ENCODE measurements at regions not wholly inside any gene's neighbourhood (a gene's known extent, or its start where the extent isn't known, plus 50 kb on each side); places are given as distances from the start of the nearest gene placed in this dataset.

DNA sequence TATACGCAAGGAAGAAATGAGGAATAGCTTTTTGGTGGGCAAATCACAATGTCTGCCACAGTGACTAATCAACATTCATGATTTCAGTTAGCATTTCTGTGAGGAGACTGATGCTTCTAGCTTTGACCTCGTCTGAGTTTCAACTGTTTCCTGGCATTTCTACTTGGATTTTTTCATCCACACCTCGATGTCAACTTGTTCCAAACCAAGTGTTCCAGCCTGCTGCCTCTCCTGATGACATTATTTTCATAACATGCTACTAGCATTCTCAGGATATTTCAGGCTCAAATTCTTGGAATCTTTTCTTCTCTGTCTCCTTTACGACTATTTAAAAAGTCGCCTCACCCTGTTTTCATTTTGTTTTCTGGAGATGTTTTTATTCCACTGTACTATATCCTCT, 90.3 kb upstream of the TEX13D start:
- TF ChIP-seq PPARA (CRISPR knock-in tag; IDR thresholded peaks at IDR 0.05; ENCODE audit: borderline replicate concordance): no peak
- no peak for TF ChIP-seq SNAI2 (CRISPR knock-in tag; IDR thresholded peaks at IDR 0.05)
- no peak for TF ChIP-seq GLIS3 (CRISPR knock-in tag; IDR thresholded peaks at IDR 0.05)
- TF ChIP-seq, protein P1, sequence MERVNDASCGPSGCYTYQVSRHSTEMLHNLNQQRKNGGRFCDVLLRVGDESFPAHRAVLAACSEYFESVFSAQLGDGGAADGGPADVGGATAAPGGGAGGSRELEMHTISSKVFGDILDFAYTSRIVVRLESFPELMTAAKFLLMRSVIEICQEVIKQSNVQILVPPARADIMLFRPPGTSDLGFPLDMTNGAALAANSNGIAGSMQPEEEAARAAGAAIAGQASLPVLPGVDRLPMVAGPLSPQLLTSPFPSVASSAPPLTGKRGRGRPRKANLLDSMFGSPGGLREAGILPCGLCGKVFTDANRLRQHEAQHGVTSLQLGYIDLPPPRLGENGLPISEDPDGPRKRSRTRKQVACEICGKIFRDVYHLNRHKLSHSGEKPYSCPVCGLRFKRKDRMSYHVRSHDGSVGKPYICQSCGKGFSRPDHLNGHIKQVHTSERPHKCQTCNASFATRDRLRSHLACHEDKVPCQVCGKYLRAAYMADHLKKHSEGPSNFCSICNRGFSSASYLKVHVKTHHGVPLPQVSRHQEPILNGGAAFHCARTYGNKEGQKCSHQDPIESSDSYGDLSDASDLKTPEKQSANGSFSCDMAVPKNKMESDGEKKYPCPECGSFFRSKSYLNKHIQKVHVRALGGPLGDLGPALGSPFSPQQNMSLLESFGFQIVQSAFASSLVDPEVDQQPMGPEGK (CRISPR knock-in tag; IDR thresholded peaks at IDR 0.05; ENCODE audit: borderline replicate concordance): no peak
- no peak for TF ChIP-seq ISL1 (CRISPR knock-in tag; IDR thresholded peaks at IDR 0.05)
- TF ChIP-seq CSDC2 (CRISPR knock-in tag; IDR thresholded peaks at IDR 0.05): no peak
- TF ChIP-seq, protein P2, sequence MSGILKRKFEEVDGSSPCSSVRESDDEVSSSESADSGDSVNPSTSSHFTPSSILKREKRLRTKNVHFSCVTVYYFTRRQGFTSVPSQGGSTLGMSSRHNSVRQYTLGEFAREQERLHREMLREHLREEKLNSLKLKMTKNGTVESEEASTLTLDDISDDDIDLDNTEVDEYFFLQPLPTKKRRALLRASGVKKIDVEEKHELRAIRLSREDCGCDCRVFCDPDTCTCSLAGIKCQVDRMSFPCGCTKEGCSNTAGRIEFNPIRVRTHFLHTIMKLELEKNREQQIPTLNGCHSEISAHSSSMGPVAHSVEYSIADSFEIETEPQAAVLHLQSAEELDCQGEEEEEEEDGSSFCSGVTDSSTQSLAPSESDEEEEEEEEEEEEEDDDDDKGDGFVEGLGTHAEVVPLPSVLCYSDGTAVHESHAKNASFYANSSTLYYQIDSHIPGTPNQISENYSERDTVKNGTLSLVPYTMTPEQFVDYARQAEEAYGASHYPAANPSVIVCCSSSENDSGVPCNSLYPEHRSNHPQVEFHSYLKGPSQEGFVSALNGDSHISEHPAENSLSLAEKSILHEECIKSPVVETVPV (CRISPR knock-in tag; IDR thresholded peaks at IDR 0.05): no peak
- no peak for TF ChIP-seq ZNF8 (CRISPR knock-in tag; IDR thresholded peaks at IDR 0.05)
- no peak for TF ChIP-seq TCF4 (CRISPR knock-in tag; IDR thresholded peaks at IDR 0.05; ENCODE audit: borderline replicate concordance)
- ATAC-seq: no peak

DNA sequence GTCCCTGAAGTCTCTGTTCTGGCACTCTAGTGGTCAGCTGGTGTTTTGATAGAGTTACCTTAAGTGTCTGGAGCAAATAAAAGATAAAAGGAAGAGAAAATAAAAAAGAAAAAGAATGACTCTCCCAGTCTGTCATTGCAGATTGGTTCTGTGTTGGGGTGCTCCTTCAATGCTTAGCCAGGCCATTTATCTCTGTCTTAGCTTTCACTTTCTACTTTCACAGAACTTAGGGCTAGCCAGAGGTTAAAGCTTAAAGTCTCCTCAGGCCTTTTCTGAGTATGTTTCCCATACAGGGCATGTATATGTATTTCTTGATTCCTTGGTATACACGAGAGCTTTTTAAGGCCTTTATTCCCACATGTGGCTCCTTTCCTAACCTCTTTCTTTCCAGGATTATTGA, 83.1 kb upstream of the TEX13D start:
- TF ChIP-seq ZFP3 (CRISPR knock-in tag; IDR thresholded peaks at IDR 0.05) (no peak), PPARA (CRISPR knock-in tag; IDR thresholded peaks at IDR 0.05; ENCODE audit: borderline replicate concordance) (no peak), ESRRG (CRISPR knock-in tag; IDR thresholded peaks at IDR 0.05) (no peak), TOX (CRISPR knock-in tag; IDR thresholded peaks at IDR 0.05; ENCODE audit: borderline replicate concordance) (no peak), RARB (CRISPR knock-in tag; IDR thresholded peaks at IDR 0.05) (no peak), ISL1 (CRISPR knock-in tag; IDR thresholded peaks at IDR 0.05) (no peak), BACH2 (CRISPR knock-in tag; IDR thresholded peaks at IDR 0.05; ENCODE audit: borderline replicate concordance) (no peak), OSR1 (CRISPR knock-in tag; IDR thresholded peaks at IDR 0.05) (no peak), ZFP30 (CRISPR knock-in tag; IDR thresholded peaks at IDR 0.05) (no peak), ARNTL (CRISPR knock-in tag; IDR thresholded peaks at IDR 0.05; ENCODE audit: borderline replicate concordance, low read depth) (no peak), GLIS3 (CRISPR knock-in tag; IDR thresholded peaks at IDR 0.05) (no peak), SNAI2 (CRISPR knock-in tag; IDR thresholded peaks at IDR 0.05) (no peak)
- TF ChIP-seq, protein P2 (CRISPR knock-in tag; IDR thresholded peaks at IDR 0.05): no peak
- TF ChIP-seq, protein P3, sequence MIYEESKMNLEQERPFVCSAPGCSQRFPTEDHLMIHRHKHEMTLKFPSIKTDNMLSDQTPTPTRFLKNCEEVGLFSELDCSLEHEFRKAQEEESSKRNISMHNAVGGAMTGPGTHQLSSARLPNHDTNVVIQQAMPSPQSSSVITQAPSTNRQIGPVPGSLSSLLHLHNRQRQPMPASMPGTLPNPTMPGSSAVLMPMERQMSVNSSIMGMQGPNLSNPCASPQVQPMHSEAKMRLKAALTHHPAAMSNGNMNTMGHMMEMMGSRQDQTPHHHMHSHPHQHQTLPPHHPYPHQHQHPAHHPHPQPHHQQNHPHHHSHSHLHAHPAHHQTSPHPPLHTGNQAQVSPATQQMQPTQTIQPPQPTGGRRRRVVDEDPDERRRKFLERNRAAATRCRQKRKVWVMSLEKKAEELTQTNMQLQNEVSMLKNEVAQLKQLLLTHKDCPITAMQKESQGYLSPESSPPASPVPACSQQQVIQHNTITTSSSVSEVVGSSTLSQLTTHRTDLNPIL (CRISPR knock-in tag; IDR thresholded peaks at IDR 0.05; ENCODE audit: low read depth): no peak
- ATAC-seq: no peak

DNA sequence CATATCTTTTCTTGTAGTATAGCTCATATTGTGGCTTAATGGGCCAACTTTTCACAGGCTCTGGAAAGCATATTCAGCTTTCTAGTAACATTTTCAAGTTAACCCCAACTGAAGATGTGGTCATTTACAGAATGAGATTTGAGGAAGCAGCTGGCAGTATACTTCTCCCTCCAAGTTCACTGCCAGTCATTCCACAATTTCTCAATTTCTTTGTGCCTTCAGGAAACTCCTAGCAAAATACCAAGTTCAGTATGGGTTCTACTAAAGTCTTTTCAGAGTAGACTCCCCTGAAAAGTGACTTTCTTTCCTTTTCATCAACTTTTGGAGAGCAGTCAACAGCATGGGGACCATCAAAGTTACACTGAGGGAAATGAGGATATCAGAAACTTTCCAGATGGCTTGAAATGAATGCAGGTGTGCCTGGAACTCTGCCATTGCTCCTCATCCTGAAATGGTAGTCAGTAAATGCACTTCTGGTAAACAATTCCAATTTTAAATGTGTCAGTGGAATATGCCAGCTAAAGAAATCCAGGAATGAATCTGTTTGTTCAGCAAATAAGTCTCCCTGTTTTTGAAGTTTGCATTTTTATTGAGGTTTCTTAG, 81.5 kb upstream of the TEX13D start:
- ATAC-seq: no peak
- no peak for TF ChIP-seq ZFP3 (CRISPR knock-in tag; IDR thresholded peaks at IDR 0.05)
- TF ChIP-seq CSDC2 (CRISPR knock-in tag; IDR thresholded peaks at IDR 0.05): no peak
- TF ChIP-seq, protein P2 (CRISPR knock-in tag; IDR thresholded peaks at IDR 0.05): no peak
- TF ChIP-seq ESRRG (CRISPR knock-in tag; IDR thresholded peaks at IDR 0.05): no peak
- TF ChIP-seq ARNTL (CRISPR knock-in tag; IDR thresholded peaks at IDR 0.05; ENCODE audit: borderline replicate concordance, low read depth): no peak
- no peak for TF ChIP-seq RARB (CRISPR knock-in tag; IDR thresholded peaks at IDR 0.05)
- no peak for TF ChIP-seq ZNF70 (CRISPR knock-in tag; IDR thresholded peaks at IDR 0.05)
- no peak for TF ChIP-seq OSR1 (CRISPR knock-in tag; IDR thresholded peaks at IDR 0.05)
- no peak for TF ChIP-seq TOX (CRISPR knock-in tag; IDR thresholded peaks at IDR 0.05; ENCODE audit: borderline replicate concordance)
- TF ChIP-seq, protein P4, sequence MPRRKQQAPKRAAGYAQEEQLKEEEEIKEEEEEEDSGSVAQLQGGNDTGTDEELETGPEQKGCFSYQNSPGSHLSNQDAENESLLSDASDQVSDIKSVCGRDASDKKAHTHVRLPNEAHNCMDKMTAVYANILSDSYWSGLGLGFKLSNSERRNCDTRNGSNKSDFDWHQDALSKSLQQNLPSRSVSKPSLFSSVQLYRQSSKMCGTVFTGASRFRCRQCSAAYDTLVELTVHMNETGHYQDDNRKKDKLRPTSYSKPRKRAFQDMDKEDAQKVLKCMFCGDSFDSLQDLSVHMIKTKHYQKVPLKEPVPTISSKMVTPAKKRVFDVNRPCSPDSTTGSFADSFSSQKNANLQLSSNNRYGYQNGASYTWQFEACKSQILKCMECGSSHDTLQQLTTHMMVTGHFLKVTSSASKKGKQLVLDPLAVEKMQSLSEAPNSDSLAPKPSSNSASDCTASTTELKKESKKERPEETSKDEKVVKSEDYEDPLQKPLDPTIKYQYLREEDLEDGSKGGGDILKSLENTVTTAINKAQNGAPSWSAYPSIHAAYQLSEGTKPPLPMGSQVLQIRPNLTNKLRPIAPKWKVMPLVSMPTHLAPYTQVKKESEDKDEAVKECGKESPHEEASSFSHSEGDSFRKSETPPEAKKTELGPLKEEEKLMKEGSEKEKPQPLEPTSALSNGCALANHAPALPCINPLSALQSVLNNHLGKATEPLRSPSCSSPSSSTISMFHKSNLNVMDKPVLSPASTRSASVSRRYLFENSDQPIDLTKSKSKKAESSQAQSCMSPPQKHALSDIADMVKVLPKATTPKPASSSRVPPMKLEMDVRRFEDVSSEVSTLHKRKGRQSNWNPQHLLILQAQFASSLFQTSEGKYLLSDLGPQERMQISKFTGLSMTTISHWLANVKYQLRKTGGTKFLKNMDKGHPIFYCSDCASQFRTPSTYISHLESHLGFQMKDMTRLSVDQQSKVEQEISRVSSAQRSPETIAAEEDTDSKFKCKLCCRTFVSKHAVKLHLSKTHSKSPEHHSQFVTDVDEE (CRISPR knock-in tag; IDR thresholded peaks at IDR 0.05): no peak
- TF ChIP-seq, protein P3 (CRISPR knock-in tag; IDR thresholded peaks at IDR 0.05; ENCODE audit: low read depth): no peak
- TF ChIP-seq ISL1 (CRISPR knock-in tag; IDR thresholded peaks at IDR 0.05): no peak
- TF ChIP-seq, protein P1 (CRISPR knock-in tag; IDR thresholded peaks at IDR 0.05; ENCODE audit: borderline replicate concordance): no peak
- TF ChIP-seq GLIS3 (CRISPR knock-in tag; IDR thresholded peaks at IDR 0.05): no peak
- no peak for TF ChIP-seq TCF4 (CRISPR knock-in tag; IDR thresholded peaks at IDR 0.05; ENCODE audit: borderline replicate concordance)
- TF ChIP-seq ZNF8 (CRISPR knock-in tag; IDR thresholded peaks at IDR 0.05): no peak
- no peak for TF ChIP-seq ZFP30 (CRISPR knock-in tag; IDR thresholded peaks at IDR 0.05)
- TF ChIP-seq ZC3H10 (CRISPR knock-in tag; IDR thresholded peaks at IDR 0.05): no peak
- TF ChIP-seq SNAI2 (CRISPR knock-in tag; IDR thresholded peaks at IDR 0.05): no peak
